HG02759 (cell line): ENCODE measurements at regions not wholly inside any gene's neighbourhood (a gene's known extent, or its start where the extent isn't known, plus 50 kb on each side); places are given as distances from the start of the nearest gene placed in this dataset.

ENCODE experiments used
- ATAC-seq: cut with Tn5 transposase; IDR thresholded peaks from one replicate; pipeline ENCODE4 v1.9.1; 2021; ENCODE audit warnings: mild to moderate bottlenecking, moderate library complexity; ENCODE audit not compliant: unreplicated experiment

DNA sequence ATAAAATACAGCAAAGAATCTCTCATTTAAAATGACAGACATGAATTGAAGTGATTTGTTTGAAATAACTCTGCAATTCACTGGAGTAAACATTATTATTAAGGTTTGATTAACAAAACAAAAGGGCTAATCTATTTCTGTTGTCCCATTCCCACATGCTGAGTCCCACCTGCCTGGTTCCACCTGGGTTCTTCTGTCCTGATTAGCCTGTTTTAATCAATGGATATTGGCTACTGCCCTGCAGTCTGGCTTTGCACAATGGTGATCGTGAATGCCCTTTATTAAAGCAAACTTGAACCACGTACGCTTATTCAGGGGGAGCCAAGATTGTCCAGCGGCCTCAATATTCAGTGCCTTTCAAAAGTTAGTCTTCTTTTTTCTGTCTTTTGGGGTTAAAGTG is 72.8 kb upstream of the CDH19 start:
- no peak for ATAC-seq

DNA sequence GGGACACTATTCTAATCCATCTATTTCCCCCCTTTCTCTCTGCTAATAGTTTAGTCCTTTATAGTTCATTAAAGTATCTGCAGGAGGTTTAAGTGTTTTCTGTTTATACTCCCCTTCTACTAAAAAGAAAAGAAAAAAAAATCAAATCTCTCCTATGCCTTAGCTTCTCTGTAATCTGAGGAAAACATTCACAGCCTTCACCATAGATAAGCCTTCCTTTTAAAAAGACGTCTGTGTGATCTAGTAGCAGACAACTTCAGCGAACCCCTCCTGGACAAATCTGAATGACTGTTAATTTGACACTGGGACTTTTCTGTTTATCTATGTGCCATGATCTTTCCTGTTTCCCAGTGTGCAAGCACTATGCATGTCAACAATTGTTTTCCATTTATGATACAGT is 70.4 kb upstream of the CDH19 start:
- no peak for ATAC-seq

DNA sequence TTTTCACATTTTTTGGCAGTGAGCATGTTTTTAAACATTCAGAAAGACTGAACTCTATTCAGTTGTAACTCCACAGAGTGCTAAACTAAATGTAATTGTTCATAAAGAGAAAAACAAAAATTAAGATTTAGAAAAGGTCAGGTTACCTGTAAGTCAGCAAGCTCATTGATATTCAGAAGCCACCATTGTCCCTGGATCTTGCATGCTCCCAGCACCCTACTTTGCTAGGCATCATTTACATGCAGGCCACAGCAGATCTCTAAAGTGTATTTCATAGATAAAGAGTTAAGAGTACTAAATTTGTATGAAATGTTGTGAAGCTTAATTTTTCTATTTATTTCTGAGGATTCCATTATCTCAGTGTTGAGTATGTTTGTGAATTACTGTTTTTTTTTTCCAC is 64.8 kb upstream of the CDH19 start:
- ATAC-seq = no peak

DNA sequence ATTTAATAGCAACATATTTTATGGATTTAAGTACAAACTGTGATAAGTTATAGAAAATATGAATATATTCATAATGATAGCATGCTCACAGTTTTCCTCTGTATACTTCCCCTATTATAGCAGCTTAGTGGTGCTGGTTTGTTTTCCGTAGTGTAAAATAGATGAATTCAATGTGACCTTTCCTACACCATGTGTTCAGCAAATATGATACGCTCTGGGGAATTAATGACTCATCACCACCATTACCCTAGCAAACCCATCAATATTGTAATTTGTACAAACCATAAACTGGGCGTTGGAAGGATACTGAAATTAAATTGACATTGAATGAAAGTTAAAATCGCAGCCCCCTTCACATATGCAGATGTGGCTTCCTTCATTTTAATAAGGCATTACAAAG is 58.7 kb upstream of the CDH19 start:
- no peak for ATAC-seq

DNA sequence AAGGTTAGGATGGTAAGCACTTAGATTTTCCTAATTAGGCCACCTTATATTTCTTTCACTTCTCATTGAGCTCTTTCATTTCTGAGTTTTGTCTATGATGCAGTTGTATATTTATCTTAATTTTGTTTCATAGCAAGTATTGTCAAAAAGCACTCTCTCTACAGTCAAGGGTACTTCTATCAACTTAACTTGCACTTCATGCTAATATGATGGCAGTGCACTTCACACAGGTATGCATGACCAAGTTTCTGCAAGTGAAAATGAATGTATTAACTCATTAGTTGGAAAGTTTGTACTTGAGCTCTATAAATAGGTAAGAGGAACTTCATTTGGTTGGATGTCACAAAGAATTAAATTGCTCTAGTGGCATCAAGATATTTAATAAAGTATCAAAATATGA is 51.5 kb upstream of the CDH19 start:
- no peak for ATAC-seq
